ENCODE measurements at regions not wholly inside any gene's neighbourhood (a gene's known extent, or its start where the extent isn't known, plus 50 kb on each side); places are given as distances from the start of the nearest gene placed in this dataset.

GRCh38 chr4:17328141-17328815 lies 183.6 kb downstream of the QDPR start:
- no peak overlapping the region for H3K4me3 ChIP-seq (replicated peaks in 1 of 4; ENCODE audit: control extremely low read depth in 1 of 4, insufficient read depth in 1 of 4, low read depth in 3 of 4, low read length in 4 of 4)
- TF ChIP-seq EZH2 (IDR thresholded peaks at IDR 0.05; ENCODE audit: low read length, missing control alignments) (no peak), CTCF (conservative IDR thresholded peaks at IDR 0.05 in 1 of 2, IDR thresholded peaks at IDR 0.05 in 1 of 2; ENCODE audit: low read depth in 1 of 2, low read length in 2 of 2) (no peak)
- no peaks in the 10 kb centered on the region for H4K20me1 ChIP-seq (ENCODE audit: control insufficient read depth, extremely low read depth, insufficient read depth, low read length)
- peaks cover 2% of the 10 kb centered on the region for H3K4me1 ChIP-seq (ENCODE audit: control insufficient read depth, extremely low read depth, insufficient read depth, low read length)
- H2AFZ ChIP-seq (ENCODE audit: low read length) = no peak overlapping the region
- no peaks in the 10 kb centered on the region for H3K36me3 ChIP-seq (ENCODE audit: control insufficient read depth, insufficient read depth, low read length)
- no peak overlapping the region for H3K9ac ChIP-seq (ENCODE audit: insufficient read depth, low read length)
- no peak overlapping the region for H3K27ac ChIP-seq (ENCODE audit: insufficient read depth, low read length)
- H3K4me2 ChIP-seq (ENCODE audit: extremely low read depth, insufficient read depth, low read length) = no peak overlapping the region
- no peak for DNase-seq (ENCODE audit: low read depth in 2 of 2)
- H3K27me3 ChIP-seq (ENCODE audit: control insufficient read depth, insufficient read depth, low read length) = no peaks in the 10 kb centered on the region
- no peaks in the 10 kb centered on the region for H3K9me3 ChIP-seq (ENCODE audit: control insufficient read depth, insufficient read depth, low read depth, low read length)
- H3K79me2 ChIP-seq (ENCODE audit: control insufficient read depth, insufficient read depth, low read length) = no peaks in the 10 kb centered on the region

GRCh38 chr4:17327591-17327990 lies 184.3 kb downstream of the QDPR start:
- peak in 1 of 2 donors; percentile 17 for DNase-seq (ENCODE audit: low read depth in 2 of 2)

GRCh38 chr4:17326756-17327155 lies 185.1 kb downstream of the QDPR start:
- no peak for DNase-seq (ENCODE audit: low read depth in 2 of 2)
- H3K79me2 ChIP-seq (ENCODE audit: control insufficient read depth, insufficient read depth, low read length) = no peaks in the 10 kb centered on the region
- no peaks in the 10 kb centered on the region for H3K27me3 ChIP-seq (ENCODE audit: control insufficient read depth, insufficient read depth, low read length)
- no peak overlapping the region for H3K4me3 ChIP-seq (replicated peaks in 1 of 4; ENCODE audit: control extremely low read depth in 1 of 4, insufficient read depth in 1 of 4, low read depth in 3 of 4, low read length in 4 of 4)
- H3K4me2 ChIP-seq (ENCODE audit: extremely low read depth, insufficient read depth, low read length) = no peak overlapping the region
- H3K9me3 ChIP-seq (ENCODE audit: control insufficient read depth, insufficient read depth, low read depth, low read length) = no peaks in the 10 kb centered on the region
- H3K36me3 ChIP-seq (ENCODE audit: control insufficient read depth, insufficient read depth, low read length) = no peaks in the 10 kb centered on the region
- H3K9ac ChIP-seq (ENCODE audit: insufficient read depth, low read length) = no peak overlapping the region
- no peak overlapping the region for H2AFZ ChIP-seq (ENCODE audit: low read length)
- TF ChIP-seq EZH2 (IDR thresholded peaks at IDR 0.05; ENCODE audit: low read length, missing control alignments) (no peak), CTCF (conservative IDR thresholded peaks at IDR 0.05 in 1 of 2, IDR thresholded peaks at IDR 0.05 in 1 of 2; ENCODE audit: low read depth in 1 of 2, low read length in 2 of 2) (no peak)
- no peaks in the 10 kb centered on the region for H4K20me1 ChIP-seq (ENCODE audit: control insufficient read depth, extremely low read depth, insufficient read depth, low read length)
- peaks cover 5% of the 10 kb centered on the region for H3K4me1 ChIP-seq (ENCODE audit: control insufficient read depth, extremely low read depth, insufficient read depth, low read length)
- H3K27ac ChIP-seq (ENCODE audit: insufficient read depth, low read length) = no peak overlapping the region

More at GRCh38 chr4:17327591-17327990, 184.3 kb downstream of the QDPR start:
- Histone ChIP-seq H3K9me3 (ENCODE audit: control insufficient read depth, insufficient read depth, low read depth, low read length) (no peaks in the 10 kb centered on the region), H3K36me3 (ENCODE audit: control insufficient read depth, insufficient read depth, low read length) (no peaks in the 10 kb centered on the region), H3K79me2 (ENCODE audit: control insufficient read depth, insufficient read depth, low read length) (no peaks in the 10 kb centered on the region), H3K27ac (ENCODE audit: insufficient read depth, low read length) (no peak overlapping the region), H3K4me2 (ENCODE audit: extremely low read depth, insufficient read depth, low read length) (no peak overlapping the region), H3K4me1 (ENCODE audit: control insufficient read depth, extremely low read depth, insufficient read depth, low read length) (peaks cover 5% of the 10 kb centered on the region), H4K20me1 (ENCODE audit: control insufficient read depth, extremely low read depth, insufficient read depth, low read length) (no peaks in the 10 kb centered on the region), H3K9ac (ENCODE audit: insufficient read depth, low read length) (no peak overlapping the region), H2AFZ (ENCODE audit: low read length) (peak overlapping the region; percentile 35), H3K27me3 (ENCODE audit: control insufficient read depth, insufficient read depth, low read length) (no peaks in the 10 kb centered on the region), H3K4me3 (replicated peaks in 1 of 4; ENCODE audit: control extremely low read depth in 1 of 4, insufficient read depth in 1 of 4, low read depth in 3 of 4, low read length in 4 of 4) (no peak overlapping the region)
- no peak for TF ChIP-seq CTCF (conservative IDR thresholded peaks at IDR 0.05 in 1 of 2, IDR thresholded peaks at IDR 0.05 in 1 of 2; ENCODE audit: low read depth in 1 of 2, low read length in 2 of 2)
- TF ChIP-seq EZH2 (IDR thresholded peaks at IDR 0.05; ENCODE audit: low read length, missing control alignments) = no peak
